ENCODE measurements at regions not wholly inside any gene's neighbourhood (a gene's known extent, or its start where the extent isn't known, plus 50 kb on each side); places are given as distances from the start of the nearest gene placed in this dataset.
A peak's percentile ranks its signal among the peaks of the same experiment; 100 is the strongest.

DNA sequence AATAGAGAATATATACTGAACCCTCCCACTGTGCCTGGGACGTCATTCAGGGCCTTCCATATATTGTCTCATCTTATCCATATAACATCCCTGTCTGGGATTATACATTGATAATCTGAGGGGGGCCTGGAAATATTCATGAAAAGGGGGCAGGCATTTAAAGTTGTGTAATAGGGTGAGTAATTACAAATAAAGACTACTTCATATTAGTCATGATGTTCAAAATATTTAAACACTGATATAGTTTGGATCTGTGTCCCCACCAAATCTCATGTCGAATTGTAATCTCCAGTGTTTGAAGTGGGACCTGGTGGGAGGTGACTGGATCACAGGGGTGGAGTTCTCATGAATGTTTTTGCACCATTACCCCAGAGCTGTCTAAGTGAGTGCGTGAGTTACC is 97.8 kb downstream of the AQP9 start:
- Histone ChIP-seq H3K9me3 (no peaks in the 10 kb centered on the region), H3K27me3 (no peaks in the 10 kb centered on the region), H3K4me1 (peaks cover 0 to 13% of the 10 kb centered on the region in 2 donors), H3K36me3 (no peaks in the 10 kb centered on the region), H3K27ac (no peak overlapping the region), H3K4me3 (no peak overlapping the region)
- TF ChIP-seq, protein P1, sequence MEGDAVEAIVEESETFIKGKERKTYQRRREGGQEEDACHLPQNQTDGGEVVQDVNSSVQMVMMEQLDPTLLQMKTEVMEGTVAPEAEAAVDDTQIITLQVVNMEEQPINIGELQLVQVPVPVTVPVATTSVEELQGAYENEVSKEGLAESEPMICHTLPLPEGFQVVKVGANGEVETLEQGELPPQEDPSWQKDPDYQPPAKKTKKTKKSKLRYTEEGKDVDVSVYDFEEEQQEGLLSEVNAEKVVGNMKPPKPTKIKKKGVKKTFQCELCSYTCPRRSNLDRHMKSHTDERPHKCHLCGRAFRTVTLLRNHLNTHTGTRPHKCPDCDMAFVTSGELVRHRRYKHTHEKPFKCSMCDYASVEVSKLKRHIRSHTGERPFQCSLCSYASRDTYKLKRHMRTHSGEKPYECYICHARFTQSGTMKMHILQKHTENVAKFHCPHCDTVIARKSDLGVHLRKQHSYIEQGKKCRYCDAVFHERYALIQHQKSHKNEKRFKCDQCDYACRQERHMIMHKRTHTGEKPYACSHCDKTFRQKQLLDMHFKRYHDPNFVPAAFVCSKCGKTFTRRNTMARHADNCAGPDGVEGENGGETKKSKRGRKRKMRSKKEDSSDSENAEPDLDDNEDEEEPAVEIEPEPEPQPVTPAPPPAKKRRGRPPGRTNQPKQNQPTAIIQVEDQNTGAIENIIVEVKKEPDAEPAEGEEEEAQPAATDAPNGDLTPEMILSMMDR (IDR thresholded peaks at IDR 0.05): no peak
- DNase-seq (ENCODE audit: low spot score): no peak

DNA sequence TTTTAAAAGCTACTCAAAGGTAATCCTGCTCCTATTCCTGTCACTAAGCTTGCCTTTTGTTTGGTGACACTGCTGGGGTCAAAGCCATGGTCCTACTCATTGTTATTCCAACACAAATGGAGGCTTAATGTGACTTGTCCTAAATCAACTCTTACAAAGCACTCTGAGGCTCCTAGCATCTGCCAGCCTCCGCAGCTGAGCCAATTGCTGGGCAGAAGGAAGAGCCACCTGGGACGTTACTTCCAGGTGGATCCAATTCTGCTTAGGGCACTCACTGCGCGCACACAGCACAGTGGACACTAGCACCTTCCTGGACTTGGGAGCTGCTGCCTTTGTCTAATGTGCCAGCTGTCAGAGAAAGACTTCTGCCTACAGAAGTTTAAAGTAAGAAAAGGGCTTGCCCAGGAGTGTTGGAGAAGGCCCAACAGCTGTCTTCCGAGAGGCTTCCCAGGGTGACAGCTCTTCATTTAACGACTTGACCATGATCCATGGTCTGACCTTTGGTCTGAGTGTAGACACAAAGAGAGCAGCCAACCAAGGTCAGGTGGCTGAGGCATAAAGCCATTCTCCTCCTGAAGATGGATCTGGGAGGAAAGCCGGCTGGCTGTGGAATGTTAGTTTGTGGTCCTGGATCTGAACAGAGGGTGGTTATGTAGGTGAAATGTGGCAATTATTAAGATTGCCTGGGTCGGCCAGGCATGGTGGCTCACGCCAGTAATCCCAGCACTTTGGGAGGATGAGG is 102.2 kb downstream of the AQP9 start:
- no peaks in the 10 kb centered on the region for H3K36me3 ChIP-seq
- H3K27me3 ChIP-seq: no peaks in the 10 kb centered on the region
- H3K9me3 ChIP-seq: no peaks in the 10 kb centered on the region
- H3K4me3 ChIP-seq: no peak overlapping the region
- DNase-seq (ENCODE audit: low spot score): no peak
- TF ChIP-seq, protein P1 (IDR thresholded peaks at IDR 0.05): no peak
- peaks cover 0 to 15% of the 10 kb centered on the region in 2 donors for H3K4me1 ChIP-seq
- peak overlapping the region; percentile 19 to 42 for H3K27ac ChIP-seq

DNA sequence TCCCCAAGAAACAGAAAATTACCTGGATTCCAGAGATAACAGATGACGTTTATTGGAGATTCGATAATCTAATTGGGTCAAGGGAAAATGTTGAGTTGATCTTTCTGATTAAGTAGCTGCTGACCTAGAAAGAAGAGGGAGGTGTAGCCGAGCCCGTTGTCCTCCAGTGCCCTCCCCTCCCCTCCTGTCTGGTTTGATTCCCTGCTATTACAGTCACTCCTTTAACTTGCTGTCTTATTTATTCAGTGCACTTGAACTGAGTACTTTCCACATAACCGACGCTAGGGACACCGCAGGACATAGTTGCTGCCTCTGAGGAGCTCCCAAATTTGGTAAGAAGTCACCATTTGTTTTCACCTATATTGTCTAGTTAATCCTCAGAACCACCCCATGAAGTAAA is 103.7 kb downstream of the AQP9 start:
- no peak for DNase-seq (ENCODE audit: low spot score)
- Histone ChIP-seq H3K9me3 (no peaks in the 10 kb centered on the region), H3K4me1 (peaks cover 0 to 26% of the 10 kb centered on the region in 2 donors), H3K36me3 (no peaks in the 10 kb centered on the region), H3K27me3 (no peaks in the 10 kb centered on the region), H3K27ac (peak overlapping the region in 1 of 2 donors; percentile 47), H3K4me3 (no peak overlapping the region)
- TF ChIP-seq, protein P1 (IDR thresholded peaks at IDR 0.05): peak in 1 of 2 donors; percentile 21

DNA sequence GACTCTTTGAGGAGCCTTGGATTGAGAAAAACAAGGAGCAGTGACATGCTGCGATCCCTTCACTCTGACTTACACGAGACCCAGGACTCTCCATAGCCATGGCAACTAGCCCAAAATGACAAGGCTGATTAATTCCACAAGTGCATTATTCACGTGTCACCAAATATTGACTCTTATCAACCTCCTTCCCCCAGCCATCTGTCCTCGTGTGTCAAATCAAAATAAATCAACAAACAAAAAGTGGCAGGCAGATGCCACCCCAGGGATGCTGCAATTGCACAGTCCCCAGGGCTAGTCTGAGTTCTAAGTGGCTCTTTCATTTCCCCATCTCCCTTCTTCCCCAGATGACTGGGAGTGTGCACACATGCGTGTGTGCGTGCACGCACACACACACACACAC is 104.9 kb downstream of the AQP9 start:
- no peaks in the 10 kb centered on the region for H3K27me3 ChIP-seq
- H3K9me3 ChIP-seq: no peaks in the 10 kb centered on the region
- H3K27ac ChIP-seq: no peak overlapping the region
- no peak overlapping the region for H3K4me3 ChIP-seq
- no peaks in the 10 kb centered on the region for H3K36me3 ChIP-seq
- TF ChIP-seq, protein P1 (IDR thresholded peaks at IDR 0.05): no peak
- DNase-seq (ENCODE audit: low spot score): no peak
- peaks cover 0 to 36% of the 10 kb centered on the region in 2 donors for H3K4me1 ChIP-seq

DNA sequence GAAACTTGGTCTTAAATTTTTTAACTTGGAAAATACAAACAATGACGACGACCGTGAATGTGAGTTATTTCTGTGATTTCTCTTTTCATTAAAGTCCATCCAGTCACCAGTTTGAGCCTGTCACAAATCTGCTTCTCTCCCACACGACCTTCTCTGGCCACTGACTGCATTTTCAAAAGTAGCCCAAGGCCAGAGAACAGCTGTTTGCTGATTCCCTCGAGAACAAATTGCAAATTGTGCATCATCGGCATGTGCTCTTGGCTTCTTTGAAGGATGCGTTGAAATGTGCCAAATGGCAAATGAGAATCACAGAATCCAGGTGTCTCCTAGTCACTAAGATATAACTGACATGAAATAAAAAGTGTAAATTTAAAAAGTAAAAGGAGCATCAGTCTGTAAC is 106.4 kb downstream of the AQP9 start:
- Histone ChIP-seq H3K27me3 (no peaks in the 10 kb centered on the region), H3K9me3 (no peaks in the 10 kb centered on the region), H3K4me1 (peaks cover 0 to 34% of the 10 kb centered on the region in 2 donors), H3K36me3 (no peaks in the 10 kb centered on the region), H3K27ac (peak overlapping the region in 1 of 2 donors; percentile 96), H3K4me3 (no peak overlapping the region)
- no peak for DNase-seq (ENCODE audit: low spot score)
- TF ChIP-seq, protein P1 (IDR thresholded peaks at IDR 0.05): no peak

DNA sequence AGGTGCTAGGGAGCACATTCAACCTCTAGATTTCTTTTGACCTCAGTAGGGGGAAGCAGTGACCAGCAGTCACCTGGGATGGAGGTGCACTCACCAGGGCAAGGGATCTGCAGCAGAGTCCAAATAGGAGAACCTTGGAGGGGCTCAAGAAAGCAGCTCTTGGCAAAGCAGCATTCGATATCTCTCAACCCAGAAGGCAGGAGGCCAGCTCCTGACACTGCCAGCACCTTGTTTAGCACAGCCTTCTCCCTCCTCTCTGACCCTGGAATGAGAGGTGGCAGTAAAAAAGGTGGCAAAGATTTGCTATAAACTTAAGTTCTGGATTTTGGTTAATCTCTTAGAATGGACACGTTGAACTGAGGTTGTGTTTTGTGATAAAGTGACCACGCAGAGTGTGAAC is 107.9 kb downstream of the AQP9 start:
- Histone ChIP-seq H3K9me3 (no peaks in the 10 kb centered on the region), H3K27ac (peak overlapping the region; percentile 75 to 96), H3K27me3 (no peaks in the 10 kb centered on the region), H3K36me3 (no peaks in the 10 kb centered on the region), H3K4me1 (peaks cover 0 to 45% of the 10 kb centered on the region in 2 donors), H3K4me3 (no peak overlapping the region)
- no peak for DNase-seq (ENCODE audit: low spot score)
- TF ChIP-seq, protein P1 (IDR thresholded peaks at IDR 0.05): no peak
